Progenitor cell of endocrine pancreas (in vitro differentiated cells): ENCODE measurements at regions not wholly inside any gene's neighbourhood (a gene's known extent, or its start where the extent isn't known, plus 50 kb on each side); places are given as distances from the start of the nearest gene placed in this dataset.

ENCODE experiments used
- DNase-seq: peaks from one replicate; pipeline ENCODE4 v3.0.0; 2021; ENCODE audit warnings: low spot score; ENCODE audit not compliant: unreplicated experiment
- H3K27ac Mint-ChIP-seq: 2 replicates; pipeline ENCODE4 v1.8.0; 2021; ENCODE audit warnings: mild to moderate bottlenecking, moderate library complexity, mixed read lengths
- H3K27me3 Mint-ChIP-seq: 2 replicates; pipeline ENCODE4 v1.8.0; 2021; ENCODE audit warnings: mixed read lengths
- H3K36me3 Mint-ChIP-seq: 2 replicates; pipeline ENCODE4 v1.8.0; 2022; ENCODE audit warnings: mixed read lengths; ENCODE audit not compliant: insufficient read depth
- H3K4me1 Mint-ChIP-seq: 2 replicates; pipeline ENCODE4 v1.8.0; 2021; ENCODE audit warnings: low read depth, mixed read lengths
- H3K4me3 Mint-ChIP-seq: 2 replicates; pipeline ENCODE4 v1.8.0; 2021; ENCODE audit warnings: low read depth, mild to moderate bottlenecking, moderate library complexity, mixed read lengths
- H3K9me3 Mint-ChIP-seq: 2 replicates; pipeline ENCODE4 v1.8.0; 2021; ENCODE audit warnings: low read depth, mixed read lengths
- TF ChIP-seq, protein P1 (sequence below): fragments of 200-600 bp; sonication (generic); IDR thresholded peaks from one replicate; pipeline ENCODE4 v1.5.0; 2021; ENCODE audit warnings: antibody characterized with exemption, mild to moderate bottlenecking; ENCODE audit not compliant: unreplicated experiment

DNA sequence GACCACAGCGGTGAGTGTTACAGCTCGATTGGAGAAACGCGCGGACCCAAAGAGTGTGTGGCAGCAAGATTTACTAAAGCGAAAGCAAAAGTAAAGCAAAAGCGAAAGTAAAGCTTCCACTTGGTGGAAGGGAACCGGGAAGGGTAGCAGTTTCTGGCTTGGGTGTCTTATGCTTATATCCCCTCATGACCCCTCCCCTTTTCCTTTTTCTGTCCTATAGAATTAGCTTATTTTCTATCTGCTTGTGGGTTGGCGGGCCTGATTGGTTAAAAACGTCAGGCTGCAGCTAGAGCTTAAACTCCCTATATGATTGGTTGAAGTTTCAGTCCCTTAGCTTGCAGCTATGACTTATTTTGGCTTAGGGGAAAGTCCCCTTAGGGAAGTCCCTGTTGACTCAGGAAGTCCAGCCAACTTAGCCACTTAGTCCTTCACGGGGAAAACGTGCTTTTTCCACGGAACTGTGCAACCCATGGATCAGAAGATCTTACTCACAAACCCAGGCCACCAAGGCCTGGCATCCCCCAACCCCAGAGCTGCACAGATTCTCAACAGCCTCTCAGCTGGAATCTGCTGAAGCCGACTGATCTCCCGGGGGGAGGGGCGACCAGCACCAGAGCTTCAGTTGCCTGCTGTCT is 114.2 kb upstream of the ADAMTS16 start:
- H3K27ac Mint-ChIP-seq, result no peak overlapping the region
- H3K27me3 Mint-ChIP-seq, result no peaks in the 10 kb centered on the region
- H3K4me1 Mint-ChIP-seq, result no peaks in the 10 kb centered on the region
- TF ChIP-seq, protein P1, sequence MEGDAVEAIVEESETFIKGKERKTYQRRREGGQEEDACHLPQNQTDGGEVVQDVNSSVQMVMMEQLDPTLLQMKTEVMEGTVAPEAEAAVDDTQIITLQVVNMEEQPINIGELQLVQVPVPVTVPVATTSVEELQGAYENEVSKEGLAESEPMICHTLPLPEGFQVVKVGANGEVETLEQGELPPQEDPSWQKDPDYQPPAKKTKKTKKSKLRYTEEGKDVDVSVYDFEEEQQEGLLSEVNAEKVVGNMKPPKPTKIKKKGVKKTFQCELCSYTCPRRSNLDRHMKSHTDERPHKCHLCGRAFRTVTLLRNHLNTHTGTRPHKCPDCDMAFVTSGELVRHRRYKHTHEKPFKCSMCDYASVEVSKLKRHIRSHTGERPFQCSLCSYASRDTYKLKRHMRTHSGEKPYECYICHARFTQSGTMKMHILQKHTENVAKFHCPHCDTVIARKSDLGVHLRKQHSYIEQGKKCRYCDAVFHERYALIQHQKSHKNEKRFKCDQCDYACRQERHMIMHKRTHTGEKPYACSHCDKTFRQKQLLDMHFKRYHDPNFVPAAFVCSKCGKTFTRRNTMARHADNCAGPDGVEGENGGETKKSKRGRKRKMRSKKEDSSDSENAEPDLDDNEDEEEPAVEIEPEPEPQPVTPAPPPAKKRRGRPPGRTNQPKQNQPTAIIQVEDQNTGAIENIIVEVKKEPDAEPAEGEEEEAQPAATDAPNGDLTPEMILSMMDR, result no peak
- no peak for DNase-seq
- no peak overlapping the region for H3K4me3 Mint-ChIP-seq
- no peaks in the 10 kb centered on the region for H3K36me3 Mint-ChIP-seq
- H3K9me3 Mint-ChIP-seq, result no peaks in the 10 kb centered on the region

DNA sequence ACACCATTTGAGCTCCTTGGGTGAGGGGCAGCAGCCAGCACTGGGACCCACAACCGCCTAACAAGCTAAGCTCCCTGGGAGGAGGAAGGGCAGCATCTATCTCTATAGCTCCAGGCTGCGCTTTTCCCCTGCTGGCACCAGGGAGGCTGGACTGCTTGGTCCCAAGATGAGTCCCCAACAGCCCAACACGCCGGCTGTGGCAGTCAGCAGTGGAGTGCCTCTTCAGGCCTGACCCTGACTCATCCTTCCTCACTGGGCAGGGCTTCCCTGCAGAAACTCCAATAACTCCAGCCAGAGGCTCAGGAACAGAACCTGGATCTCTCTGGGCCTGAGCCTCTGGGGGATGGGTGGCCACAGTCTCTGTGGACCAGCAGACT is 113.7 kb upstream of the ADAMTS16 start:
- no peak overlapping the region for H3K4me3 Mint-ChIP-seq
- no peaks in the 10 kb centered on the region for H3K27me3 Mint-ChIP-seq
- no peak overlapping the region for H3K27ac Mint-ChIP-seq
- no peaks in the 10 kb centered on the region for H3K4me1 Mint-ChIP-seq
- H3K9me3 Mint-ChIP-seq, result no peaks in the 10 kb centered on the region
- DNase-seq, result no peak
- no peaks in the 10 kb centered on the region for H3K36me3 Mint-ChIP-seq
- TF ChIP-seq, protein P1, result no peak

DNA sequence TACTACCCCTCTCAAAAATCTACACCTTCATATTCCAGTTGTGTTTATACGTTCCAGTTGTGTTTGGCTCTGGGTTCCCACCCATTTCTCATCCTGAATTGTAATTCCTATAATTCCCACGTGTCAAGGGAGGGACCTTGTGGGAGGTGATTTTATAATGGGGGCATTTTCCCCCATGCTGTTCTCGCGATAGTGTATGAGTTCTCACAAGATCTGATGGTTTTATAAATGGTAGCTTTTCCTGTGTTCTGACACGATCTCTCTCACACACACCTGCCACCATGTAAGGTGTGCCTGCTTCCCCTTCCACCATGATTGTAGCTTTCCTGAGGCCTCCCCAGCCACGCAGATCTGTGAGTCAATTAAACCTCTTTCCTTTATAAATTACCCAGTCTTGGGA is 108.5 kb upstream of the ADAMTS16 start:
- Mint-ChIP-seq H3K4me1 (no peaks in the 10 kb centered on the region), H3K9me3 (no peaks in the 10 kb centered on the region), H3K36me3 (no peaks in the 10 kb centered on the region), H3K4me3 (no peak overlapping the region), H3K27ac (no peak overlapping the region), H3K27me3 (no peaks in the 10 kb centered on the region)
- TF ChIP-seq, protein P1, result no peak
- DNase-seq, result no peak

DNA sequence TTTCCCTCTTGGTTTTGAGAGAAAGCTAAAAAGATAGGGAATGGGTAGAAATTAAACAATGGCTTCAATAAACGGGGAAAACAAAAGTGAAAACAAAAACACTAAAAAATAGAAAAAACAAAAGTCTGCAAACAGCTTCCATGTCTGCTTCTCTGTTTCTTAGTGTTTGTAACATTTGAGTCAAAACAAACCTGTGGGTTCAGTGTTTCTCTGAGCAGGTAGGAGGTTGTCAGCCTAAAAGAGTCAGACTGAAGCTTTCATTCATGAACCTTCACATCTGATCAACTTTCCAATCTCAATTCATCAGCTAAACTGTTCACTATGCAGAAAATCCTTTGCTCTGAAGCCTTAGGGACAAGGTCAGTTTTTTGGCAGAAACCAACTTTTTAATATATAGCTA is 102.5 kb upstream of the ADAMTS16 start:
- peaks cover 4% of the 10 kb centered on the region for H3K27me3 Mint-ChIP-seq
- no peaks in the 10 kb centered on the region for H3K36me3 Mint-ChIP-seq
- no peaks in the 10 kb centered on the region for H3K4me1 Mint-ChIP-seq
- no peaks in the 10 kb centered on the region for H3K9me3 Mint-ChIP-seq
- H3K27ac Mint-ChIP-seq, result no peak overlapping the region
- TF ChIP-seq, protein P1, result no peak
- no peak overlapping the region for H3K4me3 Mint-ChIP-seq
- no peak for DNase-seq

DNA sequence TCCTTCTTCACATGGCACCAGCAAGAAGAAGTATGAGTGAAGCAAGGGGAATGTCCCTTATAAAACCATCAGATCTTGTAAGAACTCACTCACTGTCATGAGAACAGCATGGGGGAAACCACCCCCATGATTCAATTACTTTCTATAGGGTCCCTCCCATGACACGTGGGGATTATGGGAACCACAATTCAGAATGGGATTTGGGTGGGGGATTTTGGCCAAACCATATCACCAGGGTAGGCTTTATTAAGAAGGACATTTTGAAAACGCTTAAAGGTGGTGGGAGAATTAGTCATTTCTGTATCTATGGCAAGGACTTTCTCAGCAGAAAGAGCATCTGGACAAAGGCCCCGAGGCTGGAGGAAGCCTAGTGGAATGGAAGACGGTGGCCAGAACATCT is 100.2 kb upstream of the ADAMTS16 start:
- no peaks in the 10 kb centered on the region for H3K36me3 Mint-ChIP-seq
- no peaks in the 10 kb centered on the region for H3K4me1 Mint-ChIP-seq
- H3K27me3 Mint-ChIP-seq, result peaks cover 4% of the 10 kb centered on the region
- no peaks in the 10 kb centered on the region for H3K9me3 Mint-ChIP-seq
- H3K27ac Mint-ChIP-seq, result no peak overlapping the region
- TF ChIP-seq, protein P1, result no peak
- no peak overlapping the region for H3K4me3 Mint-ChIP-seq
- DNase-seq, result no peak
